Caco-2 (cell line): ENCODE measurements at regions not wholly inside any gene's neighbourhood (a gene's known extent, or its start where the extent isn't known, plus 50 kb on each side); places are given as distances from the start of the nearest gene placed in this dataset.

Source experiments
- BruUV-seq: library from RNA; stranded (reverse); fragments of 400-500 nt; replicated peaks from 2 replicates; lab custom pipeline; 2021; lab: Mats Ljungman, UMichigan
- CTCF ChIA-PET: fragments of 300-600 bp; sonication (Branson Sonifier 250); formaldehyde crosslinking; loops from one replicate; lab custom pipeline; 2022; ENCODE audit warnings: antibody characterized with exemption; lab: Charles Lee
- POLR2A ChIA-PET: fragments of 300-600 bp; sonication (Branson Sonifier 250); formaldehyde crosslinking; loops from one replicate; lab custom pipeline; 2022; ENCODE audit warnings: antibody characterized with exemption; lab: Charles Lee
- DNase-seq, 2 experiments: peaks; one replicate each; pipeline versions ENCODE4 v3.0.0 to v3.0.0-alpha.2; 2020 to 2022
- H3K27me3 ChIP-seq: replicated peaks from 2 replicates; pipeline ENCODE4 v1.6.0; 2011; ENCODE audit warnings: low read length; ENCODE audit not compliant: control insufficient read depth, insufficient read depth
- H3K36me3 ChIP-seq: 2 replicates; pipeline ENCODE4 v1.5.1; 2011; ENCODE audit warnings: low read length; ENCODE audit not compliant: control insufficient read depth, insufficient read depth
- H3K4me1 ChIP-seq: fragments of 250-450 bp; sonication (Bioruptor Pico); 2 replicates; pipeline ENCODE4 v1.5.1; 2020; ENCODE audit warnings: mild to moderate bottlenecking
- H3K4me3 ChIP-seq: 2 replicates; pipeline ENCODE4 v1.5.1; 2011; ENCODE audit warnings: low read depth, mild to moderate bottlenecking, control low read depth, low read length
- H3K9me3 ChIP-seq: fragments of 250-450 bp; sonication (Bioruptor Pico); 2 replicates; pipeline ENCODE4 v1.5.1; 2020; ENCODE audit warnings: mild to moderate bottlenecking, moderate library complexity
- H3K27ac Mint-ChIP-seq: one replicate; pipeline ENCODE4 v1.8.0; 2022; ENCODE audit warnings: mixed read lengths; ENCODE audit not compliant: unreplicated experiment
- H3K27me3 Mint-ChIP-seq: one replicate; pipeline ENCODE4 v1.8.0; 2022; ENCODE audit warnings: mixed read lengths; ENCODE audit not compliant: insufficient read depth, unreplicated experiment
- H3K36me3 Mint-ChIP-seq: one replicate; pipeline ENCODE4 v1.8.0; 2022; ENCODE audit warnings: mild to moderate bottlenecking, mixed read lengths; ENCODE audit not compliant: insufficient read depth, unreplicated experiment
- H3K4me1 Mint-ChIP-seq: one replicate; pipeline ENCODE4 v1.8.0; 2022; ENCODE audit warnings: low read depth, mixed read lengths; ENCODE audit not compliant: unreplicated experiment
- H3K4me3 Mint-ChIP-seq: one replicate; pipeline ENCODE4 v1.8.0; 2022; ENCODE audit warnings: mild to moderate bottlenecking, moderate library complexity, mixed read lengths; ENCODE audit not compliant: unreplicated experiment
- H3K9me3 Mint-ChIP-seq: one replicate; pipeline ENCODE4 v1.8.0; 2022; ENCODE audit warnings: mixed read lengths; ENCODE audit not compliant: unreplicated experiment
- CTCF ChIP-seq, 2 experiments: fragments of 200-600 bp in 1 of 2; IDR thresholded peaks; 1 replicate in 1 of 2; 2 replicates in 1 of 2; pipeline versions ENCODE4 v1.5.1 to v1.8.0; 2011 to 2022; ENCODE audit warnings: antibody characterized with exemption in 1 of 2, control low read depth in 1 of 2, inconsistent platforms in 1 of 2, low read depth in 1 of 2, low read length in 1 of 2, mild to moderate bottlenecking in 1 of 2, moderate library complexity in 1 of 2; ENCODE audit not compliant: insufficient read depth in 1 of 2, severe bottlenecking in 1 of 2, unreplicated experiment in 1 of 2
- intact Hi-C: fragments of 100-400 bp; cut with micrococcal nuclease; formaldehyde crosslinking; loops from one replicate; pipeline ENCODE4 v1.10.0; 2022; ENCODE audit not compliant: unreplicated experiment

GRCh38 chr9:126089789-126090188, 236.8 kb upstream of the MVB12B start:
- Mint-ChIP-seq H3K27ac (no peak overlapping the region), H3K4me1 (no peaks in the 10 kb centered on the region), H3K27me3 (peaks cover 18% of the 10 kb centered on the region), H3K9me3 (no peaks in the 10 kb centered on the region), H3K36me3 (no peaks in the 10 kb centered on the region), H3K4me3 (no peak overlapping the region)
- Histone ChIP-seq H3K9me3 (no peaks in the 10 kb centered on the region), H3K4me3 (no peak overlapping the region), H3K4me1 (no peaks in the 10 kb centered on the region), H3K36me3 (no peaks in the 10 kb centered on the region), H3K27me3 (no peaks in the 10 kb centered on the region)
- intact Hi-C loops = no loop called here
- ChIA-PET POLR2A (no interaction called here), CTCF (no interaction called here)
- TF ChIP-seq CTCF (IDR thresholded peaks at IDR 0.05; ENCODE audit: insufficient read depth in 1 of 2, low read depth in 1 of 2, low read length in 1 of 2, severe bottlenecking in 1 of 2, unreplicated experiment in 1 of 2) = no peak
- no TSS peak for BruUV-seq
- no peak for DNase-seq

- no peaks in the 10 kb centered on the region for H3K36me3 Mint-ChIP-seq
- Histone ChIP-seq H3K4me3 (no peak overlapping the region), H3K9me3 (no peaks in the 10 kb centered on the region), H3K4me1 (no peaks in the 10 kb centered on the region), H3K36me3 (no peaks in the 10 kb centered on the region), H3K27me3 (no peaks in the 10 kb centered on the region)
- no peak for DNase-seq
- H3K9me3 Mint-ChIP-seq = no peaks in the 10 kb centered on the region
- H3K27me3 Mint-ChIP-seq = peaks cover 15% of the 10 kb centered on the region
- no peak overlapping the region for H3K27ac Mint-ChIP-seq
- POLR2A ChIA-PET = no interaction called here
- no TSS peak for BruUV-seq
- no peaks in the 10 kb centered on the region for H3K4me1 Mint-ChIP-seq
- no peak for TF ChIP-seq CTCF (IDR thresholded peaks at IDR 0.05; ENCODE audit: insufficient read depth in 1 of 2, low read depth in 1 of 2, low read length in 1 of 2, severe bottlenecking in 1 of 2, unreplicated experiment in 1 of 2)
- intact Hi-C loops = no loop called here
- CTCF ChIA-PET = no interaction called here
- no peak overlapping the region for H3K4me3 Mint-ChIP-seq
Observed at GRCh38 chr9:126093771-126094170, 232.9 kb upstream of the MVB12B start.

- ChIA-PET CTCF (no interaction called here), POLR2A (no interaction called here)
- Mint-ChIP-seq H3K4me1 (no peaks in the 10 kb centered on the region), H3K4me3 (no peak overlapping the region), H3K27me3 (peaks cover 11% of the 10 kb centered on the region), H3K27ac (no peak overlapping the region), H3K36me3 (no peaks in the 10 kb centered on the region), H3K9me3 (no peaks in the 10 kb centered on the region)
- no TSS peak for BruUV-seq
- no peaks in the 10 kb centered on the region for H3K27me3 ChIP-seq
- H3K4me3 ChIP-seq = no peak overlapping the region
- no peak for TF ChIP-seq CTCF (IDR thresholded peaks at IDR 0.05; ENCODE audit: insufficient read depth in 1 of 2, low read depth in 1 of 2, low read length in 1 of 2, severe bottlenecking in 1 of 2, unreplicated experiment in 1 of 2)
- intact Hi-C loops = no loop called here
- H3K9me3 ChIP-seq = no peaks in the 10 kb centered on the region
- H3K36me3 ChIP-seq = no peaks in the 10 kb centered on the region
- H3K4me1 ChIP-seq = no peaks in the 10 kb centered on the region
- no peak for DNase-seq
Observed at GRCh38 chr9:126095546-126096190, 231.0 kb upstream of the MVB12B start.
